ENCODE measurements at regions not wholly inside any gene's neighbourhood (a gene's known extent, or its start where the extent isn't known, plus 50 kb on each side); places are given as distances from the start of the nearest gene placed in this dataset.

DNA sequence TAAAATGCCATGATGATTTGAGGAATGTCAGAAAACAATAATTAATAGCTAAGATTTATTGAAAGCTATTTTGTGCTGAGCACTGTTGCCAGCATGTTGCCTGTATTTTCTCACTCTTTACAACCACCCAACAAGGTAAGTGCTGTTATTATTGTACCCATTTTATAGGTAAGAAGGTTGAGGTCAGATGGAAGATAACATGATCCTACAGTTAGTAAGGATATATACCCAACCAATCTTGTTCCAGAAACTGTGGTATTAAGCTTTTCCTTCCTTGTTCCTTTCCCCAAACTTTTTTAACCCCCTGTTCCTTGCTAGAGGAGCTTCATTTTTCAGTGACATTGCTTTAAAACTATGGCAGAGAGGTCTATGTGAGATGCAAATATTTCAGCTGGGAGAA, 738.0 kb upstream of the ZEB2 start:
- no peak for DNase-seq

DNA sequence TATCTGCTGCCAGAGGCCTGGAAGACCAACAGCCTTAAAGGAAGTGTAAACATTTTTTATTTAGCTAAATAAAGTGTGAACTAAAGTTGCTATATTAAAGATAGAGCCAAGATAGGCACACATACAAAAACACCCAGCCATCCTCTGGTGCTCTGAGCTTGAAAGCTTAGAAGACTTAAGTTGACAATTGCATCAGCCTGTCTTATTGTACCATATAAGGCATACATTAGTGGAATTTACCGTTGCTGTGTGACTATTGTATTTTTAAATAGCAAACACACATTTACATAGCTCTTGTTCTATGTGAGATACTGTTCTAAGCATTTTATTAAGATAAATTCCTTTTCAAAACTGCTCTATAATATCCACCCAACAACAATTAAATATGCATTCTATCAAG, 736.6 kb upstream of the ZEB2 start:
- DNase-seq: no peak

DNA sequence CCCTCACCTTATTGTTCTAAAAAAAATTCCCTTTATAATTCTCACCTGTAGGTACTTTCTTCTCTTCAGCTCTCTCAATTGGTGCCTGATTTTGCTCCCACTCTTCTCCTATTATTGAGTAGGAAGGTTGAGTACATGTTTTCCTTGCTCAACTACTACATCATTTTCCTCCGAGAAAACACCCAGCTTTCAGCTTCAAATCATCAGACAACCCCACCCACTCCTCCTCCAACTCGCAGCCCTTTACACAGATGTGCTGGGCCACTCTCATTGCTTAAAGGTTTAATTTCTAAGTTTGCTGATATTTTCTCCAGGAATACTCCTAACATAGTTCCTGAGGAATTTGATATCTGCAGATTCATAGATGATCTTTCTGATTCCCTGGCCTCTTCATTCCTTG, 734.4 kb upstream of the ZEB2 start:
- DNase-seq: no peak

DNA sequence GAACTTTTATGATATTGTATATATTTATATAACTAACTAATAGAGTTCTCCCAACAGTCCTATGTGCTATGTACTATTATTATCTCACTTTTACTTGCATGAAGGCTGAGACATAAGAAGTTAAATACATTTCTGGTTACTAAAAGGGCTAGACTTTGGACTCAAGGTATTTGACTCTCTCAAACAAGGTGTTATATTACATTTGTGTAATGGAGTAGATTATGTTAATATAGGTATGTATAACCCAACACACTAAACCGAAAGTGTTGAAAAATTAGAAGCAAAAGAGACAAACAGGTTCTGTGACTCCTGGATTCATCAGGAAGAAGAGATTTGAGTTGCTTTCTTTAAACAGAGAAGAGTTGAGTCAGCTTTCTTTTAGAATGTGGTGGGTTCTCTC, 733.6 kb upstream of the ZEB2 start:
- no peak for DNase-seq

DNA sequence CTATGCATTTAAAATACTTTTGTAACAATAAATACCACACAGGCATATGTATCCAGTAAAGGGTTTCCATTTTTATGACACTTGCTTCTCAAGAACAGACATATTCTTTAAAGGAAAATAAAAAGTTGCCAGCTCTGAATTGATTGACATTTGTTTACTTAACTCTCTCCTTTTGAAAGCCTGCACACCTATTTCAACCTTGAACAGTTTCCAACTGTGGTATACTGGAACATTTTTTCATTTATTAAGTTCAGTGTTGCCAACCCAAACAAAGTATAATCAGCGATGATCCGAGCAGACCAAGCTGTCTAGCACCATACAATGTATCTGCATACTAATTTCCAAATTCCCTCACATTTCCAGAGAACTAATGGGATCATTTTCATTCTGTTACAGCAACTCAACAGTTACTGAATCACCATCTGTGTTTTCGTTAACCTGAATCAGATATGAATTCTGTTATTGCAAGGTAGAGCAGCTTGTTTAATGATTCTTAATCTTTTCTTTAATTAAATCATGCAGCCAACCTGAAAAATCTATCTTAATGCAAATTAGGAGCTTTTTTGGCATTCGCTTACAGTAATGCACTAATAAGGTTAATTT, 725.5 kb upstream of the ZEB2 start:
- DNase-seq: no peak

DNA sequence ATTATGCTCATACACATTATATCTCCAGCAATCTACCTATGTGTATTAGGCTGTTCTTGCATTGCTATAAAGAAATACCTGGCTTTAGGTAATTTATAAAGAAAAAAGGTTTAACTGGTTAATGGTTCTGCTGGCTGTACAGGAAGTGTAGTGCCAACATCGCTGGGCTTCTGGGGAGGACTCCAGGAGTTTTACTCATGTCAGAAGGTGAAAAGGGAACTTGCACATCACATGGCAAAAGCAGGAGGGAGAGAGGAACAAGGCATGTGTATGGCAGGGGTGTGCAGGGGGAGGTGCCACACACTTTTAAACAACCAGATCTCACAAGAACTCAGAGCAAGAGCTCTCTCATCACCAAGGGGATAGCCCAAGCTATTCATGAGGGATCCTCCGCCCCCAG, 715.4 kb upstream of the ZEB2 start:
- no peak for DNase-seq

DNA sequence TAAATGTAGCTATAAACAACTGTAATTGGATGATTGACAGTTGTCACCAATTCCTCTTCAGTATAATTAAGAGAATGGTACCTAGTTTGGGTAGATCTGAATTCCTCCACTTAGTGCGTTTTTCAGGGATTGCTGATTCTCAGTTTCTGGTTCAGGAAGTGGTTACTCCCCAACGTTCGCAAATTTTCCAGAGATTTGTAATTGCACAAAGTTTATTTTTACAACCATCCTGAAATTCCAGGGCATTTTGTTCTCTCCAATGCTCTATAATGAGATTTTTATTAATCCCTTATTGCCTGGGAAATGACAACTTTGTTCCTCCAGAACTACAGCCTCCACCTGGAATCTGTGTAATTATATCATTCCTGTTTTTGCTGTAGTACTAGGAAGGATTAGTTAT, 710.6 kb upstream of the ZEB2 start:
- peak; percentile 79 for DNase-seq

DNA sequence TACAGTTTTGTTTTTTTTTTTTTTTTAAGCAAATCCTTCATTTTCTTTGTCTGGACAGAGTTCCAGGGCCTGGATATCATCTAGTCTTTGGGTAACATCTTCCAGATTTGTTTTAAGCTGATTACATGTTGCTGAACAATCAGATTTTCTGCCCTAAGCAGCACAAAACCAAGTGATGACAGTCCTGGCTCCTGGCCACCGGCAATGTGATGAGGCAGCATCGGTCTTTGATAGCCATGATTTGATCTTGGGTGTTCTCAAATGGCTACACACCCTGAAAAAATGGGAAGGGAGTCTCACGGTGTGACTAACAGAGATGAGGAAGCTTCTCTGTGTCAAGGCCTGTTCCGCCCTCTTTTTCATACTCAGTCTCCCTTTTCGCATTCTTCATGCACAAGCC, 708.6 kb upstream of the ZEB2 start:
- DNase-seq: peak; percentile 19

DNA sequence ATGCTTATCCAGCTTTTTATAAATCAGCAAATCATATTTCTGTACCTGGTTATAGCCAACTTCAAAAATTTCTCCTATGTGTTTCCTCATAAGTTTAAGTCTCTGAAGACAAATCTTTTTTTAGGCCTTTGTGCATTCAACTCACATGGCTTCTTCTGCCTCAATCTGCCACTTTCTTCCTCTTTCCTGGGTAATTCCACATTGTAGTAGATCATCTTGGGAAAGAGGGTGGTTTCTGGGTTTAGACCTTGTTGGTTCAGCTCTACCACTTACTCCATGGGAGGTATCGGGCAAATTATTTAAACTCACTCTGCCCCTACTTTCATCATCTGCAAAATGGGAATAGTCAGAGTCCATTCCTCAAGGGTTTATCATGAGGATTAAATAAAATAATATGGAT, 707.0 kb upstream of the ZEB2 start:
- DNase-seq: no peak

DNA sequence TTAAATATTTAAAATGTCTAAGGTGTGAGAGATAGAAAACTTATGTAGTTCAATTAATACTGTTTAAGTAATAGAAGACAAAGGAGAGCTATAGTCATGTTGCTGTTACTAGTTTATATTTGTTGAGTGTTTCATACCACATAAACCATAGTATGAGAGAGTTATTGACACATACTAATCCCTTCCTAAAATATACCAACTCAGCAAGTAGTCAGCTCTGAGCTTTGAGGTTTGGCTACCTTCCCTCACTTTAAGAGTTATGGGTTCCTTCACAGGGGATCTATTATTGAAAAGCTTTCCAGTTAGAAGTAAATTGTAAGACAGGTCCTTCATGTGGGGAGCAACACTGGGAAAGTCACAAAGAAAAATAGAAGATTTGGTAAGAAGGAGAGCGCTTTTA, 701.6 kb upstream of the ZEB2 start:
- no peak for DNase-seq

DNA sequence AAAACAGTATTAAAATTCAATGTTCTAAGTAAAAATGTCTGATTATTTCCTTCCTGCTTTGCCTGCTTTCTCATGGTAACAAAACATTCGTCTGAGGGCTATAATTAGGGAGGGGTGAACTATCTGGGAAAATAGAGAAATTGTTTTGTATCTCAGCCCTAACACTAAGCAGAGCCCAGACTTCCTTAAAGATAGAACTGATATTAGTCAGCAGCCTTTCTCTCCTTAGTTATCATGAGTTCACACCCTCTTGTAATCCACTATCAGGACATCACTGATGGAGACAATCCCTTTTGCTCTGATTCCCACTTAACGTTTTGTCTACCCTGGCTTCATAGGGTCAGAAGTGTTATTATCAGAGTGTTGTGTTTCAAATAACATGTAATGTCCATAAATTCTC, 701.1 kb upstream of the ZEB2 start:
- no peak for DNase-seq

DNA sequence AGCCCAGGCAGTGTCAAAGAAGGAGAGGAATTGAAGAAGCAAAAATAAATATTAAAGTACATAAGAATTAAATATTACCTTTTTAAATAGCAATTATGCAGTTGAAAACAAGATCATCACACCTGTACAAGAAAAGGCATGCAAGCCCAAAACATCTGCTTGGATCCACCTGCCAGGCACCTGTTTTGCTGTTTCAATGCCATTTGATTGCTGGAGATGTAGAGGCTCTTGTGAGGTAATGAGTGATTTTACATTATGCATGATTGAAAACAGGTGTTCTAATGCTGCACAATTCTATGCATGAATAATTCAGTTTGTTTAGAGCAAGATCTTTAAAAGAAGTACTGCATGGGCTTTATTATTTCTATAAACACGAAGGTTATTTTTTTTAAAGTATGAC, 700.6 kb upstream of the ZEB2 start:
- no peak for DNase-seq

DNA sequence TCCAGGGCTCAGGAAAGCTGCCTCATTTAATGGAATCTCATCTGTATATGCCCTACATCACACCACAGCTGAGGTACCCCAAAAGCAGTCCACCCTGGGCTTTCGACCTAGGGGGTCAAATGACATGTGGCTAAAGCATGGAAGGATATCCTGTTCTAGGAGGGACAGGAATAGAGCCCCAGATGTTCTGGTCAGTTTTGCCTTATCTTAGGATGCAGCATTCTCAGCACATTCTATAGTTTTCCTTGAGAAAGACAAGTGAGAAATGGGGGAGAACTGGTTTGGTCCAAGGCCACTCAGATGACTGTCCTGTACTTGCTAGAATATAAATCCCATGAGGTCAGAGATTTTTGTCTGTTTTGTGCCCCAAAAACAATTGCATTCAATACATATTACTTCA, 688.0 kb upstream of the ZEB2 start:
- DNase-seq: no peak

DNA sequence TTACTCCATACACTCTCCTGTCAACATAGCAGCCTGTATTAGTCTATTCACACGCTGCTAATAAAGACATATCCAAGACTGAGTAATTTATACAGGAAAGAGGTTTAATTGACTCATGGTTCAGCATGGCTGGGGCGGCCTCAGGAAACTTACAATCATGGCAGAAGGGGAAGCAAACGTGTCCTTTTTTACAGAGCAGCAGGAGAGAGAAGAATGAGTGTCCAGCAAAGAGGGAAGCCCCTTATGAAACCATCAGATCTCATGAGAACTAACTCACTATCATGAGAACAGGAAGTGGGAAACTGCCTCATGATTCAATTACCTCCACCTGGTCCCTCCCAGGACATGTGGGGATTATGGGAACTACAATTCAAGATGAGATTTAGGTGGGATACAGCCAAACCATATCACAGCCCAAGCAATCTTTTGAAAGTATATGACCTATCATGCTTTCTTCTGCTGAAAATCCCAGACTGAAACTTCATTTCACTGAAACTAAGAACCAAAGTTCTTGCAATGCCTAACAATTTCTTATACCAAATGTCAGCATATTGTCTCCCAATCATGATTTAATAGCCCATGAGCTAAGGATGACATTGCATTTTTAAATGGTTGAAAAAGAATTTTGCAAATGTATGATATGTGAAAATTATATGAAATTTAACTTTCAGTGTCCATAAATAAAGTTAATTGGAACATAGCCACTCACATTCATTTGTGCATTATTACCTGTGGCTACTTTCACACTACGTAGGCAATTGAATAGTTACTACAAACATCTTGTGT, 686.8 kb upstream of the ZEB2 start:
- DNase-seq: no peak

DNA sequence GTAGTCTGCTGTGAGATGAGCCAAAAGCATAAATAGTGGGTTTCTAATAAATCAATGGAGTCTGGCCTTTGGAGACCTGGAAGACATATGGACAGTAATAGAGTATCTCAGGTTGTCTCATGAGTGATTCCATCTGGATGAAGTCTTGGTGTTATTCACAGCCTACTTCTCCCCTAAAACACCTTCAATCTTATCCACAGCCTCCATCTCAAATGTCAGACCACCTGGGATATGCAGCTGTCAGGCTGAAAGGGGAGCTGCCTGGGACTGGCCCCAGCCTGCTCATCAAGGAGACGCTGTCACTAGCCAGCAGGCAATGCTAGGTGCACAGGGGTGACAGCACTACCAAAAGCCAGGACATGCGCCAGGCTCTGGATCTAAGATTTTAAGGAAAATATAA, 684.0 kb upstream of the ZEB2 start:
- DNase-seq: no peak

DNA sequence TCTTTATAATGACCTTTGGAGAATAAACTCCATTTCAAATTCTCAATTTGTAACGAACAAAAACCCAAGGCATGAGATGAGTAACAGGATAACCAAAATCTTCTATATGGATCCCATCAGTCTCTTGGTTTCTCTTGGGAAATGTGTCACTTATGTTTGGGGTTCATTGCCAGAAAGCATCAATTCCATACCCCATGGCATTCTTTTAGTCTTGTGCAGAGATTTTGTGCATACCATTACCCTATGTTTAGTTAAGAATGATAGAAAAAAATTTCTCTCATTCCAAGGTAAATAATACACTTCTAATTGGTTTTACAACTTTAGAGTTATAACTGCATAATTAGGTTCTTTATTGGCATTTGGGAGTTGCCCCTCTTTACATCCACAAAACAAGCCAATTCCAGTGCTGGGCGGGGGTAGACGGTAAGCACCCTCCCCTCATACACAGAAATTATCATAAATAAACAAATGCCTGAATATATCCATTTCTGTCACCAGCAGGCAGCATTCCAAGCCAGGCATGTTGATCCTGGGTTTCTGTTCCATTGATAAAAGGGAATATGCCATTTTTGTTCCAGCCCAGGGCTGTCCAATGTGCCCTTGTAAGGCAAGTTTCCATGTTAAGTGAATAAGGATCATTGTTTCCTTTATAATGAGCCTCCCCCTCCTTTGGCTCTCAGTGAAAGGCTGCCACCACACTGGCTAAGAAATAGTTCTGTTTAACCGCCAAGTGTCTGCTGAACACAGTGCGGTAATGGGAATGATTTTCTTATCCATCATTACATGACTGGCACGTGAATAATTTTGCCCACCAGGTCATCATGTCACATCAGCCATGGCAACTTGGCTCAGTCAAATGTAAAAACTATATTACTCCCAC, 680.1 kb upstream of the ZEB2 start:
- DNase-seq: peak; percentile 14

DNA sequence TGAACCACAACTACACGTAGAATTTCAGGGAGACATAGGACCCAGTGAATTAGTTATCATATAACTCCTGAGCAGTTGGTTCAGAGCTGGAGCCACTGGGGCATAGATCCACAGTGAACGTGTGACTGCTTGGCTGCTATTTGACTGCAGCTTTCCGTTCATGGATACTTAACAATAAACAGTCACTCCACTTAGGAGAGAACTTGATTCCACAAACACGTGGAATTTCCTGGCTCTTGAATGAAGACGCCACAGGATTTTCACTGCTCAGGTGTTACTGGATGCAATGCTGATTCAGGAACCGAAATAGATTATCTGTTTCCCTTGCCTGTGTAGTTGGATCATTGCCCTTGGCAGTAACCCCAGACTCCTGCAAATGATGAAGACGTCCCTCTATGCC, 679.1 kb upstream of the ZEB2 start:
- no peak for DNase-seq

DNA sequence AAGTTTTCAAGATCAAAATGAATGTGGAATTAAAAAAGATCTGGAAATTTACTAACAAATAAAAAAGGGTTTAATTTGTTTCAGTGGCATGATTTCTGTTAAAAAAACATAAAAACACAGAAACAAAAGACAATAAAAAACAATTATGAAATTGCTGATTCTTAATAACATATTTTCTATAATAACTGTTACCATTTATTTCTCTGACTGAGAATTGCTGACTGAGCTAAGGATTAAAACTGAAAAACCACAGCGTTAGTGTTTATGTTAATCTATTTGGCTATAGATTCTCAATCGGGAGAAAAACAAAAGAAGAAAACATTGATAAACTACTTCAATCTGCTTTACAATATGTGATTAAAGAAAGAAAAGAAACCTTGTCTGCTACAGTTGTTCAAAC, 678.6 kb upstream of the ZEB2 start:
- DNase-seq: no peak

DNA sequence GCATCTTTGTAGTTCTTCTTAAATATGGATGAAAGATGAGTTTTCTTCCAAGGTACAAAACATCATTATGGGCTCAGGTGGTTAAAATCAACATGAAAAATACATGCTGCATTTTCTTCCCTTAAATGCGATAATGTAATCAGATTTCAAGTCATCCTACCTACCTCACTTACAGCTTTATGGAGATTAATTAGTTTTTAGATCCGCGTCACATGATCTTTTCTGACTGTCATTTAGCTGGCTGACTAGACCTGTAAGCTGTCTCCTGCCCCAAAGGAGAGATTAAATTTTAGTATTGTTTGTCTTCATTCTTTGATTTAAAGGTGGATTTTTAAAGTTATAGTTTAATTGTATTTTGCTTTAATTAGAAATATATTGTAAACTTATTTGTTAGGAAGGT, 678.0 kb upstream of the ZEB2 start:
- no peak for DNase-seq

DNA sequence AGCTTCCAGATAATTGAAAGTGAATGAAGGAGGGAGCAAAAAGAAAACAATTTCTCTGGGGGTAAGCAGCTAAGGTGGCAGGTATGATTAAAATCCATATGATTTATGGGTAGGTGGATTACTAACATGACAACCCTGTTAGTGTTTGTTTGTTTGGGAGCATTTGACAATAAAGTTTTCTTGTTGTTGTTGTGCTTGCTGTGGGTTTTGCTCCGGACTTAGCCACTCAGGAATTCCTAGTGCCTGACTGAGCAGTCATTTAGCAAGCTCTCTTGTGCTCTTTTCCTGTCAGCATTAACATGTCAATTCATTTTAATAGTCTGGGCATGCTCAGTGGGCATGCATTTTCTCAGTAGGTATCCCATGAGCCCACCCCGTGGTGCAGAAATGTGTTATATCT, 674.8 kb upstream of the ZEB2 start:
- peak; percentile 9 for DNase-seq

DNA sequence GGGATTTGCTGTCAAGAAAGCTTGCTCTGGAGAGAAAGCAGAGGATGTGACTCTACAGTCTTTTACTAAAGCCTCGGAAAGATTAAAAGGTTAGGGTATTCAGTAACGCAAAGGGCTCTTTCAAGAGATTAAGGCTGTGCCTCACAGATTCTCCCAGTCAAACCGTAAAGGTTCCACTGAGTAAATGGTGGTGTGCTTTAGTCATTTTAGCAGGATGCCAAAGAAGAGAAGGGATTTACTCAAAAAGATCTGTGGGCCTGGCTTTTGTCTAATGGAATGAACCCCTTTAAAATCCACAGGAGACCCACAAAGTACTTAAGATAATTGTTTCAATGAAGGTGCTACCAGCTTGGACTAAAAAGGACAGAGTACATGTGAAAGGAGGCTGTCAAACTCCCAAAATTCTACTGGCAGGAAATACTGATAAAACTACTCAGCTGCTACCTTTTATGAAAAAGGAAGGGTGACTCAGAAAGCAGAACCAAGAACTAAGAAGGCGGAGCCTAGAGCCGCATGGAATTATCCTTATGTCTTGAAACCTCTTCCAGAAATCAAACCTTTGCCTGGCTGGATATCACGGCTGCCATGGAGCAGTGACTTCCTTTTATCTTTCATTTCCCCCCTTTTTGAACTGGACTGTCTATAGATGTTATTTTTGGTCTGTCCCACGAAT, 670.2 kb upstream of the ZEB2 start:
- DNase-seq: peak; percentile 18

DNA sequence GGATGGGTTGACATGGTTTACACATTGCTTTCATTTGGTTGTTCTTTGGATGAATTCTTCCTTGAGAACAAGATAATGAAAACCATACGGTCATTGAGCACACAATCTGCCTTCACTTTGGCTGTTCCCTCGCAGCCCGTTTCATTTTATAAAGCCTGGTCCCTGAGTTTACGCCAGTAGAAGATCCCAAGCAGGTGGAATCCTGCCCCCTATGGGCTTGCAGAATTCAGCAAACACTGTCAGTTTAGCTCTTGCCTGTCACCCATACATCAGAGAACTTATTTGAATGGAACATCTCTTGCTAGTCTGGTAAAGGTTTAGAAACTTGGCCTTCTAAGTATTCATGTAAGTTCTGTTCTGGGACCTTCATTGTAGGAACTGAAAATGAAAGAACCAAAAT, 666.4 kb upstream of the ZEB2 start:
- peak; percentile 17 for DNase-seq

DNA sequence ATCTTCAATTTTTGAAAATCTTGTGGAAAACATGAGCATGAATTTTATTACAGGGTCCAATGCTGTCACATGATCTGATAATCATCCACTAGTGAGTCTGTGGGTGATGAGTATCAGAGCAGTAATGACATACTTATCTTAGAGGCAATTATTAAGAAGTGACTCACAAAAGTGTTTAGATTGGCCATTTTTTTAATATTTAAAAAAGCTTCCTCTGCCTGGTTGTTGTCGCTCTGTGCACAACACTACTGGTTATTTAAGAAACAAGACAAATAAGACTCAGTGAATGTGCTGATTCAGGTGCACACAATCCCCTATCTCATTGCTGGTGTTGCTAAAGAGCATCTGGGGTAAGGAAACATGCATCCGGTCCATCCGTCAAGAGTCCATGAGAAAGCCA, 665.8 kb upstream of the ZEB2 start:
- peak; percentile 74 for DNase-seq

Data from EL (cell line).